GM21447 (cell line): ENCODE measurements at regions not wholly inside any gene's neighbourhood (a gene's known extent, or its start where the extent isn't known, plus 50 kb on each side); places are given as distances from the start of the nearest gene placed in this dataset.

Experiments used
- ATAC-seq: cut with Tn5 transposase; IDR thresholded peaks from one replicate; pipeline ENCODE4 v1.9.1; 2021; ENCODE audit not compliant: unreplicated experiment

DNA sequence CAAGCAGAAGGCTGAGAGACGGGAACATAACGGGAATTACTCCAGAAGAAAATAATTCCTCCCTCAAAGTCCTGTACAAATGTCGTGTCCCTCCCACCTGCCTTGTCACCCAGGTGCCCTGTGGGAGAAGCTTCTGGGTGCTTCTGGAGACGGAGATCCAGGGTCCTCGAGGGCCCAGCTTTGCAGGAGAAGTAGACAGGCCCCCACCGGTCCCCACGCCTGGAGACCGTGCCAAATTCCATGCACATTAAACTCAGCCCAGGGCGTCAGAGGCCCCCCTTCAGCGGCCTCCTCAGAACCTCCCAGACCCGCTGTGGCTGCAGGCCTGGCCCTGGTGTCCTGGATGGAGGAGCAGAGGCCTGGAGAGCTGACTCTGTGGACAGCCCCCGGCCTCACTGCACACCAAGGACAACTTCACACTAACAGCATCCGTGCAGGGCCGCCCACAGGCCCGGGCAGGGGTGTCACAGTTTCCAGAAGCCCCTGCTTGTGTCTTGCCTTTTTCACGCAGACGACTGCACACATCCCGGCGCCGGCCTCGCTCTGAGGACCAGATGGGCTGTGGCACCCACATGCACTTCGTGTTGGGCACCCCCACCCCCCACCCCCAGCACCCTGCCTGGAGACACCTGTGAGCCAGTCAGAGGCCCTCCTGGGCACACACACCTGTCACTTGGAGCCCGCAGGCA lies 734.3 kb downstream of the BRD1 start:
- no peak for ATAC-seq

DNA sequence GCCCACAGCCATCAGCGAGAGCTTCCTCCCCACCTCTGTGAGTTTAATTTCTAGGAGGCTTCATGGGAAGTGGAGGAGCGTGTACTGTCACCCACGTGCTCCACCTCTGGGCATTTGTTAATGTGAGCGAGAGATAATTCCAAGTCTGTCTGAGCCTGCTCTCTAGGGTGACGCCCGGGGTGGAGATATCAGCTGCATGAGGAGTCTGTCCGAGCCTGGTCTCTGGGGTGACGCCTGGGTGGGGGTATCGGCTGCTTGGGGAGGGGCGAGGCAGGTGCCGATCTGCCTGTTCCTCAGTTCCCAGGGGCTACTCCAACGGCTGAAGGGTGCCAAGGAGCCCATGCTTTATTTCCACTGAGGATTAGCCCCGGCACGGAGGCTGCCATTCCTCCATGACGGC lies 735.0 kb downstream of the BRD1 start:
- ATAC-seq = no peak

GRCh38 chr22:49091917-49092545 lies 735.6 kb downstream of the BRD1 start:
- ATAC-seq = no peak

DNA sequence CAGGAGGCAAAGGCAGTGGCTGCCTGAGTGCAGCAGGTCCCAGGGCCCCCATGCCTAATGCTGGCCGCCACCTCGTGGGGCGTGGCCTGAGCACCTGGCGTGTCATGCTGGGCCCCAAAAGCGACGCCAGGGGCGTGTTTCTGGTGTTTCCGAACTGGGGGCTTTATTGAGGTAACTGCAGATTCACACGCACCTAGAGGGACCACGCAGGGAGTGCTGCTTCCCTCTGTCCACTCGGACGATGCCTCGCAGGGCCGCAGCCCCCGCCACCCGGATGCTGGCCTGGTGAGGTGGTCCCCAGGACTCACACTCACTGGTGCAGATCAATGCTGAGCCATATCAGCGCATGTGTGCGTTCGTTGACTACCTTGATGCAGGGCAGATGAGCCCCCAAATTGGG lies 736.2 kb downstream of the BRD1 start:
- no peak for ATAC-seq

GRCh38 chr22:49090853-49091135 lies 736.9 kb downstream of the BRD1 start:
- no peak for ATAC-seq

GRCh38 chr22:49090061-49090852 lies 737.4 kb downstream of the BRD1 start:
- ATAC-seq = no peak

GRCh38 chr22:49088801-49089791 lies 738.6 kb downstream of the BRD1 start:
- no peak for ATAC-seq

DNA sequence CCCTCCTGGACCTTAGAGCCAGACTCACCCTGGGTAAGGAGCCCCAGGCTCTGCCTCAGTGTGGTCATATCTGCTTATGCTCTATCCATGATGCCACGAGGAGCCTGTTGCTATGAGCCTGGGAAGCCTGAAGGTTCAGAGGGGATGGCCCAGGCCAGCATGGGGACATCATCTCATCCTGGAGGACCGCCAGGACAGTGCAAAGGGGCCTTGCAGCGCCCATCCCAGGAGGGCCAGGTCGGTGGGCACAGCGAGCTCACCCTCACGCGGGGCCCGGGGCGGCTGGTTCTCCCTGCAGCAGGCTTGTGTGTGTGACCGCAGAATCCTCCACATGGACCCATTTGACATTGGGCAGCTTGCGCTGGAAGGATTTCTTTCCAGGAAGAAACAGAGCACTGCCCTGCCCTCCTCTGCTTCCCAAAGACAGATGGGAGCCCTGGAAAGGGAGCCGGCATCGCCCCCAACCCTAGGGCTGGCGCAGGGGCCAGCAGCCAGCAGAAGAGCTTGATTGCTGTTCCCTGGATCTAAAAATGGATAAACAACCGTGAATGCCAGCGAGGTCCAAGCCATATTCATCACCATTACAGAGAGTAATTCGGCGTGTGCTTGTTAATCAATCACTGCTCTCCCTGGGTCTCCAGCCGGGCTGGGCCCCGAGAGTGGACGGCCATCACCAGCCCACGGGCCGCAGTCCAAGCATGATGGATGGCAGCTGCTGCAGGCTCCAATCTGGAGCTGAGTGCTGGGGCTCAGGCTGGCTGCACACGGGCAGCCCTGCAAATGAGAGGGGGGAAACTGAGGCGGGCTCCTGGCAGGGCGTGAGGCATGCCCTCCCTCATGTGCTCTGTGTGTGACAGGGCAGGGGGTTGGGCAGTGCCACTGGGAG lies 739.7 kb downstream of the BRD1 start:
- ATAC-seq = no peak

GRCh38 chr22:49087198-49087597 lies 740.5 kb downstream of the BRD1 start:
- ATAC-seq = no peak

DNA sequence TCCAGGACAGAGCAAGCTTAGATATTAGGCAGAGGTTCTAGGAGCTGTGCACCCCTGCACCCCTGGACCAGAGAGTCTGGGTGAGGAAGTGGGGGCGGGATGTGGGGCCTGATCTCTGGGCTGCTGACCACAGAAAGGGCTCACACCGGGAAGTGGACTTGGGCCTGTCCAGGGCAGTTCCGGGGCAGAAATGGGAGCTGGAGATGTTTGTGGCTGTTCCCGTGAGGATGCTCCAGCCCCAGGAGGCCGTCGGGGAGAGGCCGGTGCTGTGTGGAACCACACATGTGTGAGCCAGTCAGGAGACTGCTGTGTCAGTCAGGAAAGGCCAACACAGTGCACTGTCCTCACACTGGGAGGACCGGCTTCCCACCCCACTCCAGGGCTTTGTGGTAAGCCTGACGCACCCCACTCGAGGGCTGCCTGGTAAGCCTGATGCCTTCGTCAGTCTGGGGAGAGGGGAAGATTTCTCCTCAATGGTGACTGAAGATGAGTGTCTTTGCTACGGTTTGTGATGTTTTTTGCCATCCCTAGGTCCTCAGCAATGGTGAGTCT lies 741.0 kb downstream of the BRD1 start:
- ATAC-seq = no peak

GRCh38 chr22:49086181-49086580 lies 741.5 kb downstream of the BRD1 start:
- ATAC-seq = no peak

- ATAC-seq = no peak
Measured at GRCh38 chr22:49084206-49084605, 743.5 kb downstream of the BRD1 start.

DNA sequence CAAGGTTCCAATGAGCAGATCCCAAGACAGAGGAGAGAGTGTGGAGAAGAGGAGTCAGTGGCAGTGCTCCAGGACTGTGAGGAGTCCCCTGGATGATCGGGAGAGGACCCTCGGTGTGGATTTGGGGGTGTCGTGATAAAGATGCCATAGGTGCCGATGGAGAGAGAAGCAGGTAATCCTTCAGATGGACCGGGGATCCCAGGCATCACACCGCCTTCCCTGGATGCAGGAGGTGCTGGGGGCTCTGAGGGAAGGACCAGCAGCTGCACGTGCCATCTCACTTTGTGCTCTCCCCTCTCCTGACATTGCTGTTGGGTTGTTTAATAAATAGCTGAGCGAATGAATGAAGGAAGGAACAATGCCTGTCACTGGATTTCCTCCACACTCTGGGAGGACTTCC lies 744.1 kb downstream of the BRD1 start:
- ATAC-seq = no peak

- ATAC-seq = no peak
Measured at GRCh38 chr22:49082451-49082850, 745.2 kb downstream of the BRD1 start.

GRCh38 chr22:49081926-49082325 lies 745.7 kb downstream of the BRD1 start:
- no peak for ATAC-seq

DNA sequence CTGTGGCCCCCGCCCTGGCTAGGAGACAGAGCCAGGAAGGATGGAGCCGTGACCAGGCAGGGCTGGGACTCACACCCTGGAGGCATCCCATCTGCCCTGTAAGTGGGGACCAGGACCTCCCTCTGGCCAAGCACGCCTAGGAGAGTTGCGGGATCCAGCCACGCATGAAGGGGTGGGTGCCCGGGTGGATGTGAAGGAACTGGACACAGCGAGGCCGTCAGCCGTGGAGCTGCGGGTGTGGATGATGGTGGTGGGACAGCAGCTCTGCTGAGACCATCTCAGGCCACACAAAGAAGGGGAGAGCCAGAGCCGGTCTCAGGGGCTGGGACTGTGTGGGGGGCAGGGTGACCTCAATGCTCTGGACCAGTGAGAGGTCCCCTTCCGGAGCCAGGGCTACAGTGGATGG lies 746.4 kb downstream of the BRD1 start:
- ATAC-seq = no peak

- ATAC-seq = no peak
Measured at GRCh38 chr22:49080631-49081030, 747.0 kb downstream of the BRD1 start.

- ATAC-seq = no peak
Measured at GRCh38 chr22:49079743-49080500, 747.8 kb downstream of the BRD1 start.
